ENCODE measurements at regions not wholly inside any gene's neighbourhood (a gene's known extent, or its start where the extent isn't known, plus 50 kb on each side); places are given as distances from the start of the nearest gene placed in this dataset.

DNA sequence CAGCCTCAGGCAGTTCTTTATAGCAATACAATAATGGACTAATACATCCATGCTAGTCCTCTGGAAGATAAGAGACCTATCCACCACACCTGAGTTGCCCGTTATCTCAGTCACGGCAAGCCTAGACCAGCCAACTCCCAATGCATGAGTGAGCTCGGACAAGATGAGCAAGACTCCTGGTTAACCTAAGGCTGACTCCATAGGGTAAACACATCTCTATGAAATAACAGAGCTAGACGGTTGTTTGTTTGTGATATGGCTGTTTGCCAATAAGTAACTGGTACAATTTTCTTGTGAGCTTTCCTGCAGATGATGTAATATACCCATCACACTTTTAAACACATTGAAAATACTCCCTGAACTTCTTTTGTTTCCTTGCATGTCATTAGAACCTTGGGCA, 70.6 kb upstream of the PHACTR1 start:
- 46 to 57% methylated on average over 4 of the region's 4 CpGs for WGBS, 2 donors
- DNase-seq, result no peak
- H3K9me3 ChIP-seq, result peaks cover 0 to 7% (median 0%) of the 10 kb centered on the region in 3 donors
- H3K36me3 ChIP-seq, result no peaks in the 10 kb centered on the region
- H3K4me3 ChIP-seq, result no peak overlapping the region
- intact Hi-C loops (cut with DNase I), result no loop called here
- no peaks in the 10 kb centered on the region for H3K27me3 ChIP-seq
- TF ChIP-seq CTCF (IDR thresholded peaks at IDR 0.05) (no peak), POLR2A (IDR thresholded peaks at IDR 0.05) (no peak)
- no peak overlapping the region for H3K27ac ChIP-seq
- no peaks in the 10 kb centered on the region for H3K4me1 ChIP-seq

- Histone ChIP-seq H3K27ac (no peak overlapping the region), H3K4me3 (no peak overlapping the region), H3K4me1 (no peaks in the 10 kb centered on the region), H3K9me3 (no peaks in the 10 kb centered on the region), H3K36me3 (no peaks in the 10 kb centered on the region), H3K27me3 (no peaks in the 10 kb centered on the region)
- no peak for DNase-seq
- no peak for TF ChIP-seq CTCF (IDR thresholded peaks at IDR 0.05)
- TF ChIP-seq POLR2A (IDR thresholded peaks at IDR 0.05), result no peak
- 63 to 79% methylated on average over 4 of the region's 4 CpGs for WGBS, 2 donors
- intact Hi-C loops (cut with DNase I), result no loop called here
Observed at GRCh38 chr6:12648171-12648570, 68.4 kb upstream of the PHACTR1 start.

DNA sequence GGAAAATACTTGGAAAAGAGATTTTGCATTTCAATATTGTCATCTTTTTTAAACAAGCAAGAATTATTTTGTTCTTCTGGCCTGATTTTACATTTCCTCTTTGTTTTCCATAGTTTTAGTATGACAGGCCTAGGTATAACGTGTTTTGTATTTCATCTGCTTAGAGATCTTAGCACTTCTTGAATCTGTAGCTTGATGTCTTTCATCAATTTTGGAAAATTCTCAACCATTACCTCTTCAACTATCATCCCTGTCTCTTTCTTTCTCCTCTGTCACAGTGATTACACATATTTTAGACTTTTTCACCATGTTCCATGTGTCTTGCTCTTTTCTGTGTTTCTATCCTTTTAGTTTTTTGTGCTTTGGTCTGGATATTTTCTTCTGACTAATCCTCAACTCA, 67.2 kb upstream of the PHACTR1 start:
- no peaks in the 10 kb centered on the region for H3K9me3 ChIP-seq
- WGBS, 2 donors, result 83 to 85% methylated on average over 1 of the region's 1 CpG
- H3K27ac ChIP-seq, result no peak overlapping the region
- intact Hi-C loops (cut with DNase I), result no loop called here
- no peak for DNase-seq
- no peaks in the 10 kb centered on the region for H3K36me3 ChIP-seq
- H3K27me3 ChIP-seq, result no peaks in the 10 kb centered on the region
- no peak overlapping the region for H3K4me3 ChIP-seq
- TF ChIP-seq POLR2A (IDR thresholded peaks at IDR 0.05) (no peak), CTCF (IDR thresholded peaks at IDR 0.05) (no peak)
- no peaks in the 10 kb centered on the region for H3K4me1 ChIP-seq

DNA sequence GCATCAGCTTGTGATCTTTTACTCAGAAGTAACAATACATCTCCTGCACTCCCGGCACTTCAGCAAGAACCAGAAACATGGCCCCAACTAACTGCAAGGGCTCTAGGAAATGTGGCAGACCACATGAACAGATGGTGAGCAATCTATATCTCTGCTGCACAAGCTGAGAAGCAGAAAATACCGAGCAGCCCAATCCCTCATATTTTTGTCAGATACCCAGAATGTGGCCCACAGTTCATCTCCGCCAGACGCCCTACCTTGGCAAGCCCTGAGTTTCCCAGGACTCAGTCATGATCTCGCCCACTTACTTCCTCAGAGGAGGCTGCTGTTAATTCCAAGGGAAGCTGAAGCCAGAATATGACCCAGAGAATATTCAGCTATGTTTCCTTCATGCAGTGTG, 63.1 kb upstream of the PHACTR1 start:
- Histone ChIP-seq H3K9me3 (no peaks in the 10 kb centered on the region), H3K27me3 (no peaks in the 10 kb centered on the region), H3K36me3 (no peaks in the 10 kb centered on the region), H3K4me3 (no peak overlapping the region), H3K27ac (no peak overlapping the region), H3K4me1 (no peaks in the 10 kb centered on the region)
- intact Hi-C loops (cut with DNase I), result no loop called here
- DNase-seq, result no peak
- WGBS, 2 donors, result 47 to 53% methylated on average over 5 of the region's 5 CpGs
- no peak for TF ChIP-seq POLR2A (IDR thresholded peaks at IDR 0.05)
- TF ChIP-seq CTCF (IDR thresholded peaks at IDR 0.05), result no peak

DNA sequence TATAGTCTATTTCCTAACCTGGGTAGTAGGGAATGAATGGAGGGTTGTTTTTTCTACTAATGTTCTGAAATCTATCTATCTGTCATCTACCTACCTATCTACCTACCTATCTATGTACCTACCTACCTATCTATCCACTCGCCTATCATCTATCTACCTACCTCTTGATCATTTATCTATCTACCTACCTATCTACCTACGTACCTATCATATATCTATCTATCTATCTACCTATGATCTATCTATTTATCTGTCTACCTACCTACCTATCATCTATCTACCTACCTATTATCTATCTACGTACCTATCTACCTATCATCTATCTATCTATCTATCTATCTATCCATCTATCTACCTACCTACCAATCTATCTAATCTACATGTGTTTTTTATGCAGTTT, 62.5 kb upstream of the PHACTR1 start:
- intact Hi-C loops (cut with DNase I), result no loop called here
- TF ChIP-seq CTCF (IDR thresholded peaks at IDR 0.05), result no peak
- H3K9me3 ChIP-seq, result no peaks in the 10 kb centered on the region
- H3K4me1 ChIP-seq, result no peaks in the 10 kb centered on the region
- WGBS, 2 donors, result 58 to 81% methylated on average over 3 of the region's 3 CpGs
- H3K36me3 ChIP-seq, result no peaks in the 10 kb centered on the region
- H3K27ac ChIP-seq, result no peak overlapping the region
- no peak for DNase-seq
- H3K4me3 ChIP-seq, result no peak overlapping the region
- H3K27me3 ChIP-seq, result no peaks in the 10 kb centered on the region

Data from esophagus squamous epithelium (tissue), 5 donors.